H9 (cell line): ENCODE measurements at regions not wholly inside any gene's neighbourhood (a gene's known extent, or its start where the extent isn't known, plus 50 kb on each side); places are given as distances from the start of the nearest gene placed in this dataset.

ENCODE experiments used
- DNase-seq: peaks from one replicate; pipeline ENCODE4 v3.0.0-alpha.2; 2017
- H2AFZ ChIP-seq: one replicate; pipeline ENCODE4 v1.6.1; 2013; ENCODE audit warnings: mild to moderate bottlenecking, low read length, control low read depth, moderate library complexity
- H2AK5ac ChIP-seq: 2 replicates; pipeline ENCODE4 v1.6.1; 2013; ENCODE audit warnings: low read length, control low read depth, mixed read lengths; ENCODE audit not compliant: insufficient read length
- H2BK120ac ChIP-seq: one replicate; pipeline ENCODE4 v1.6.1; 2013; ENCODE audit warnings: low read depth, mild to moderate bottlenecking, low read length, control low read depth, inconsistent platforms; ENCODE audit not compliant: poor library complexity, severe bottlenecking
- H2BK12ac ChIP-seq: 2 replicates; pipeline ENCODE4 v1.6.1; 2013; ENCODE audit warnings: low read length, control low read depth, mixed read lengths, low read depth; ENCODE audit not compliant: insufficient read length
- H2BK15ac ChIP-seq: 2 replicates; pipeline ENCODE4 v1.6.1; 2013; ENCODE audit warnings: low read depth, low read length, control low read depth
- H2BK20ac ChIP-seq: one replicate; pipeline ENCODE4 v1.6.1; 2013; ENCODE audit warnings: low read depth, mild to moderate bottlenecking, low read length, control low read depth, inconsistent platforms; ENCODE audit not compliant: poor library complexity, severe bottlenecking
- H2BK5ac ChIP-seq: 2 replicates; pipeline ENCODE4 v1.6.1; 2013; ENCODE audit warnings: low read length, control low read depth, mixed read lengths; ENCODE audit not compliant: insufficient read length
- H3K14ac ChIP-seq: 2 replicates; pipeline ENCODE4 v1.6.1; 2013; ENCODE audit warnings: low read length, control low read depth; ENCODE audit not compliant: insufficient read depth
- H3K18ac ChIP-seq: 2 replicates; pipeline ENCODE4 v1.6.1; 2013; ENCODE audit warnings: low read depth, mild to moderate bottlenecking, mixed read lengths, low read length, control low read depth; ENCODE audit not compliant: insufficient read length
- H3K23ac ChIP-seq: 2 replicates; pipeline ENCODE4 v1.6.1; 2013; ENCODE audit warnings: low read length, control low read depth, mixed read lengths, low read depth; ENCODE audit not compliant: insufficient read length
- H3K23me2 ChIP-seq: 2 replicates; pipeline ENCODE4 v1.6.1; 2013; ENCODE audit warnings: low read depth, mild to moderate bottlenecking, mixed read lengths, low read length, control low read depth; ENCODE audit not compliant: insufficient read length, poor library complexity, severe bottlenecking
- H3K27ac ChIP-seq: 2 replicates; pipeline ENCODE4 v1.5.1; 2013; ENCODE audit warnings: low read length, control low read depth, mixed read lengths, low read depth; ENCODE audit not compliant: insufficient read length
- H3K27me3 ChIP-seq: 2 replicates; pipeline ENCODE4 v1.6.1; 2013; ENCODE audit warnings: low read length, control low read depth, inconsistent platforms; ENCODE audit not compliant: insufficient read depth
- H3K4ac ChIP-seq: 2 replicates; pipeline ENCODE4 v1.6.1; 2013; ENCODE audit warnings: low read depth, mild to moderate bottlenecking, control low read depth, inconsistent platforms, low read length, moderate library complexity
- H3K4me1 ChIP-seq: 2 replicates; pipeline ENCODE4 v1.6.1; 2013; ENCODE audit warnings: low read length, control low read depth, inconsistent platforms; ENCODE audit not compliant: insufficient read depth
- H3K4me2 ChIP-seq: 2 replicates; pipeline ENCODE4 v1.6.1; 2013; ENCODE audit warnings: low read length, control low read depth, mixed read lengths; ENCODE audit not compliant: insufficient read length, insufficient read depth
- H3K56ac ChIP-seq: 2 replicates; pipeline ENCODE4 v1.6.1; 2013; ENCODE audit warnings: low read depth, mild to moderate bottlenecking, mixed read lengths, low read length, control low read depth; ENCODE audit not compliant: insufficient read length
- H3K79me1 ChIP-seq: 2 replicates; pipeline ENCODE4 v1.6.1; 2013; ENCODE audit warnings: low read depth, mild to moderate bottlenecking, moderate library complexity, low read length, control low read depth, inconsistent platforms; ENCODE audit not compliant: insufficient read depth, poor library complexity, severe bottlenecking
- H3K79me2 ChIP-seq: 2 replicates; pipeline ENCODE4 v1.6.1; 2013; ENCODE audit warnings: low read length, control low read depth, inconsistent platforms; ENCODE audit not compliant: insufficient read depth
- H3K9ac ChIP-seq: 2 replicates; pipeline ENCODE4 v1.6.1; 2013; ENCODE audit warnings: low read length, control low read depth, mixed read lengths; ENCODE audit not compliant: insufficient read length; ENCODE audit errors: extremely low read depth
- H3K9me3 ChIP-seq: one replicate; pipeline ENCODE4 v1.6.1; 2013; ENCODE audit warnings: low read depth, low read length, inconsistent platforms; ENCODE audit not compliant: control insufficient read depth
- H3T11ph ChIP-seq: one replicate; pipeline ENCODE4 v1.6.1; 2013; ENCODE audit warnings: mild to moderate bottlenecking, low read length, control low read depth, inconsistent platforms
- H4K20me1 ChIP-seq: one replicate; pipeline ENCODE4 v1.6.1; 2013; ENCODE audit not compliant: control insufficient read depth, insufficient read length, insufficient read depth
- H4K5ac ChIP-seq: 2 replicates; pipeline ENCODE4 v1.6.1; 2013; ENCODE audit warnings: low read depth, mild to moderate bottlenecking, mixed read lengths, low read length, control low read depth; ENCODE audit not compliant: insufficient read length
- H4K8ac ChIP-seq: replicated peaks from 2 replicates; pipeline ENCODE4 v1.6.1; 2013; ENCODE audit warnings: low read length, control low read depth, mixed read lengths, low read depth; ENCODE audit not compliant: insufficient read length
- H4K91ac ChIP-seq: 2 replicates; pipeline ENCODE4 v1.6.1; 2013; ENCODE audit warnings: low read depth, mild to moderate bottlenecking, moderate library complexity, mixed read lengths, low read length, control low read depth; ENCODE audit not compliant: insufficient read length
- H3K27ac Mint-ChIP-seq, 3 experiments: 2 replicates in 2 of 3; 3 replicates in 1 of 3; pipeline ENCODE4 v1.8.0; 2020 to 2021; ENCODE audit warnings: mixed read lengths in 3 of 3, mild to moderate bottlenecking in 1 of 3, moderate library complexity in 1 of 3
- H3K27me3 Mint-ChIP-seq: 2 replicates; pipeline ENCODE4 v1.8.0; 2021; ENCODE audit warnings: low read depth, mild to moderate bottlenecking, moderate library complexity, mixed read lengths
- H3K36me3 Mint-ChIP-seq, 3 experiments: 2 replicates in 2 of 3; 3 replicates in 1 of 3; pipeline ENCODE4 v1.8.0; 2020 to 2021; ENCODE audit warnings: low read depth in 3 of 3, mixed read lengths in 3 of 3; ENCODE audit not compliant: insufficient read depth in 1 of 3
- H3K4me1 Mint-ChIP-seq, 2 experiments: 2 replicates each; pipeline ENCODE4 v1.8.0; 2020; ENCODE audit warnings: mixed read lengths in 2 of 2
- H3K4me3 Mint-ChIP-seq, 2 experiments: 2 replicates in 1 of 2; 3 replicates in 1 of 2; pipeline ENCODE4 v1.8.0; 2020 to 2021; ENCODE audit warnings: mild to moderate bottlenecking in 2 of 2, mixed read lengths in 2 of 2, moderate library complexity in 1 of 2
- H3K9me3 Mint-ChIP-seq, 2 experiments: 2 replicates in 1 of 2; 3 replicates in 1 of 2; pipeline ENCODE4 v1.8.0; 2020; ENCODE audit warnings: mild to moderate bottlenecking in 2 of 2, mixed read lengths in 2 of 2, moderate library complexity in 1 of 2
- WGBS: extraction: QIAGEN DNeasy Blood & Tissue Kit; methylation state at CpG from one replicate; pipeline ENCODE4 v1.1.7; 2013; ENCODE audit warnings: missing lambda C conversion rate, low lambda C conversion rate, mixed read lengths; ENCODE audit not compliant: insufficient read length; ENCODE audit errors: extremely low coverage; 5-methylcytosine and 5-hydroxymethylcytosine counted together
- TF ChIP-seq, protein P1 (sequence below): fragments of 200-600 bp; sonication (generic); conservative IDR thresholded peaks from 3 replicates; pipeline ENCODE4 v1.8.0; 2021; ENCODE audit warnings: antibody characterized with exemption, mild to moderate bottlenecking

DNA sequence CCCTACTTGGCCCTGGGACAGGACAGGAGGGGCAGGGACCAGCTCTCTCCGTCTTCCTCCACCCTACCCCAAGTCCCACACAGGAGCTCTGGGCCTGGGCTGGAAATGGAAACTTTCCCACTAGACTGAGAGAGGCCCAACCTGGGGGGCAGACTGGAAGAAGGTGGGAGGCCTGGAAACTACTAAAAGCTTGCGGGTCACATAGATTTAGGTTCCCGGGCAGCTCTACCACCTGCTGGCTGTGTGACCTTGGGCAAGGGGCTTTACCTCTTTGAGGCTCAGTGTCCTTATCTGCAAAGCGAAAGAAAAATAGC, 49.9 kb upstream of the CCDC174 start:
- Histone ChIP-seq H2AK5ac (no peak overlapping the region), H2BK120ac (no peak overlapping the region), H3K4me1 (no peaks in the 10 kb centered on the region), H3K18ac (no peak overlapping the region), H3K27ac (no peak overlapping the region), H3K56ac (no peak overlapping the region), H3K23me2 (no peaks in the 10 kb centered on the region), H3K9ac (no peak overlapping the region), H2BK20ac (no peak overlapping the region), H3K79me1 (no peaks in the 10 kb centered on the region), H2BK12ac (no peak overlapping the region), H4K91ac (no peak overlapping the region), H2BK5ac (no peak overlapping the region), H3T11ph (no peak overlapping the region), H3K9me3 (no peaks in the 10 kb centered on the region), H3K23ac (no peak overlapping the region), H4K20me1 (no peaks in the 10 kb centered on the region), H3K27me3 (peaks cover 2% of the 10 kb centered on the region; the same call in 1 of the 2 replicates), H3K79me2 (no peaks in the 10 kb centered on the region), H2AFZ (no peak overlapping the region), H3K4me2 (peak overlapping the region; percentile 15), H4K8ac (no peak overlapping the region), H2BK15ac (no peak overlapping the region), H3K14ac (no peak overlapping the region; the same call in 1 of the 2 replicates), H3K4ac (no peak overlapping the region), H4K5ac (no peak overlapping the region)
- H3K9me3 Mint-ChIP-seq: peaks cover 3 to 7% of the 10 kb centered on the region in 2 experiments; a peak in 3 of 5 replicates
- peaks cover 8 to 16% of the 10 kb centered on the region in 2 experiments; a peak in 3 of 4 replicates for H3K4me1 Mint-ChIP-seq
- peak overlapping the region; percentile 65 to 80 for H3K4me3 Mint-ChIP-seq
- no CpG with 5 or more reads among the region's 4 CpGs for WGBS
- no peak for DNase-seq
- H3K36me3 Mint-ChIP-seq: peaks cover 0 to 2% (median 0%) of the 10 kb centered on the region in 3 experiments; a peak in 2 of 7 replicates
- TF ChIP-seq, protein P1, sequence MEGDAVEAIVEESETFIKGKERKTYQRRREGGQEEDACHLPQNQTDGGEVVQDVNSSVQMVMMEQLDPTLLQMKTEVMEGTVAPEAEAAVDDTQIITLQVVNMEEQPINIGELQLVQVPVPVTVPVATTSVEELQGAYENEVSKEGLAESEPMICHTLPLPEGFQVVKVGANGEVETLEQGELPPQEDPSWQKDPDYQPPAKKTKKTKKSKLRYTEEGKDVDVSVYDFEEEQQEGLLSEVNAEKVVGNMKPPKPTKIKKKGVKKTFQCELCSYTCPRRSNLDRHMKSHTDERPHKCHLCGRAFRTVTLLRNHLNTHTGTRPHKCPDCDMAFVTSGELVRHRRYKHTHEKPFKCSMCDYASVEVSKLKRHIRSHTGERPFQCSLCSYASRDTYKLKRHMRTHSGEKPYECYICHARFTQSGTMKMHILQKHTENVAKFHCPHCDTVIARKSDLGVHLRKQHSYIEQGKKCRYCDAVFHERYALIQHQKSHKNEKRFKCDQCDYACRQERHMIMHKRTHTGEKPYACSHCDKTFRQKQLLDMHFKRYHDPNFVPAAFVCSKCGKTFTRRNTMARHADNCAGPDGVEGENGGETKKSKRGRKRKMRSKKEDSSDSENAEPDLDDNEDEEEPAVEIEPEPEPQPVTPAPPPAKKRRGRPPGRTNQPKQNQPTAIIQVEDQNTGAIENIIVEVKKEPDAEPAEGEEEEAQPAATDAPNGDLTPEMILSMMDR: no peak
- H3K27me3 Mint-ChIP-seq: peaks cover 76% of the 10 kb centered on the region
- no peak overlapping the region; a peak in 1 of 7 replicates for H3K27ac Mint-ChIP-seq
